ENCODE measurements at regions not wholly inside any gene's neighbourhood (a gene's known extent, or its start where the extent isn't known, plus 50 kb on each side); places are given as distances from the start of the nearest gene placed in this dataset.

GRCh38 chr11:111095327-111095726 lies 150.2 kb upstream of the POU2AF2 start:
- DNase-seq (ENCODE audit: low read depth in 2 of 2), result no peak

- no peak for DNase-seq (ENCODE audit: low read depth in 2 of 2)
Measured at GRCh38 chr11:111093061-111093460, 152.5 kb upstream of the POU2AF2 start.

GRCh38 chr11:111091321-111091938 lies 154.1 kb upstream of the POU2AF2 start:
- DNase-seq (ENCODE audit: low read depth in 2 of 2), result no peak

- DNase-seq (ENCODE audit: low read depth in 2 of 2), result no peak
Measured at GRCh38 chr11:111089759-111090158, 155.8 kb upstream of the POU2AF2 start.

GRCh38 chr11:111088847-111089355 lies 156.6 kb upstream of the POU2AF2 start:
- DNase-seq (ENCODE audit: low read depth in 2 of 2), result no peak

GRCh38 chr11:111086058-111086457 lies 159.5 kb upstream of the POU2AF2 start:
- no peak for DNase-seq (ENCODE audit: low read depth in 2 of 2)

GRCh38 chr11:111082664-111083063 lies 162.9 kb upstream of the POU2AF2 start:
- no peak for DNase-seq (ENCODE audit: low read depth in 2 of 2)

GRCh38 chr11:111081021-111081511 lies 164.5 kb upstream of the POU2AF2 start:
- no peak for DNase-seq (ENCODE audit: low read depth in 2 of 2)

GRCh38 chr11:111077530-111078322 lies 167.8 kb upstream of the POU2AF2 start:
- no peak for DNase-seq (ENCODE audit: low read depth in 2 of 2)

- DNase-seq (ENCODE audit: low read depth in 2 of 2), result no peak
Measured at GRCh38 chr11:111069066-111069465, 176.5 kb upstream of the POU2AF2 start.

- no peak for DNase-seq (ENCODE audit: low read depth in 2 of 2)
Measured at GRCh38 chr11:111067994-111068393, 177.5 kb upstream of the POU2AF2 start.

GRCh38 chr11:111066846-111067245 lies 178.7 kb upstream of the POU2AF2 start:
- no peak for DNase-seq (ENCODE audit: low read depth in 2 of 2)

GRCh38 chr11:111063726-111064517 lies 181.6 kb upstream of the POU2AF2 start:
- DNase-seq (ENCODE audit: low read depth in 2 of 2), result no peak

- no peak for DNase-seq (ENCODE audit: low read depth in 2 of 2)
Measured at GRCh38 chr11:111062420-111062819, 183.1 kb upstream of the POU2AF2 start.

GRCh38 chr11:111059726-111060125 lies 185.8 kb upstream of the POU2AF2 start:
- DNase-seq (ENCODE audit: low read depth in 2 of 2), result no peak

GRCh38 chr11:111049131-111049530 lies 196.4 kb upstream of the POU2AF2 start:
- DNase-seq (ENCODE audit: low read depth in 2 of 2), result no peak

GRCh38 chr11:111047374-111047773 lies 198.2 kb upstream of the POU2AF2 start:
- DNase-seq (ENCODE audit: low read depth in 2 of 2), result no peak

- DNase-seq (ENCODE audit: low read depth in 2 of 2), result no peak
Measured at GRCh38 chr11:111046291-111046690, 199.2 kb upstream of the POU2AF2 start.

GRCh38 chr11:111045874-111046273 lies 199.7 kb upstream of the POU2AF2 start:
- DNase-seq (ENCODE audit: low read depth in 2 of 2), result no peak

- DNase-seq (ENCODE audit: low read depth in 2 of 2), result no peak
Measured at GRCh38 chr11:111045407-111045803, 200.1 kb upstream of the POU2AF2 start.

- DNase-seq (ENCODE audit: low read depth in 2 of 2), result no peak
Measured at GRCh38 chr11:111044751-111045406, 200.6 kb upstream of the POU2AF2 start.

GRCh38 chr11:111039982-111040381 lies 205.5 kb upstream of the POU2AF2 start:
- no peak for DNase-seq (ENCODE audit: low read depth in 2 of 2)
